ENCODE measurements at regions not wholly inside any gene's neighbourhood (a gene's known extent, or its start where the extent isn't known, plus 50 kb on each side); places are given as distances from the start of the nearest gene placed in this dataset.

DNA sequence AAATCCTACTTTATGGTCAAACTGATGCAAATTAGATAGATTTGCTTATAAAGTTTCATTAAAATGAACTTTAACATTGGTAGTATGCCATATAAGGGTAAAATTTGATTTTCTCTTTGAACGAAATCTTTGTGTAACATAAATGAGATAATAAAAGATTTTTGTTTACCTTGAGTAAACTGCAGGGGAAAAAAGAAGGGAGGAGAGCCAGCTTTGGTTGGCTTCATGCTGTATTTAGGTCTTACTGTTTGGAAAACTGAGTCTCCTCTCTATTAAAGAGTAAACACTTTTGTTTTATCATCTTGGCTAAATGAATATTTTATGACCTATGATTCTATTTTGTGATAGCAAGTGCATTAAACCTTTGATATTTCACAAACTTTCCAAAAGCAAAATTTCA is 267.6 kb downstream of the IPO8 start:
- no peak for DNase-seq

DNA sequence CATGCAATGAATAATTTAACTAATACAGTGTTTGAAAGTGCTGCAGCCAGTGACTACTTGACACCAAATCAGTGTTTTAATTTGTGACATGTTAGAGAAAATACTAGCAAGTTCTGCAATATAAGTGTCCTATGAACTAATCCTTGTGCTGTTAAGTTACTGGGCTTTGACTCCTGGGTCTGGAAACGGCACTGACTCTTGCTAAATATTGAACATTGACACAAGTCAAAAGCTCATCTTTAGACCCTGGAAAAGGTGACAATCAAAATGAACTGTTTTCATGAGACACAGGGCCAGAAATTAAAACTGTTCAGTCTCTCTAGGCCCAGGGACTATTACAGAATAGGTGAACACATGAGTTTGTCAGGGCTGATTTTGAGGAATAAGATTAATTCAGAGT is 268.1 kb downstream of the IPO8 start:
- DNase-seq, result no peak

DNA sequence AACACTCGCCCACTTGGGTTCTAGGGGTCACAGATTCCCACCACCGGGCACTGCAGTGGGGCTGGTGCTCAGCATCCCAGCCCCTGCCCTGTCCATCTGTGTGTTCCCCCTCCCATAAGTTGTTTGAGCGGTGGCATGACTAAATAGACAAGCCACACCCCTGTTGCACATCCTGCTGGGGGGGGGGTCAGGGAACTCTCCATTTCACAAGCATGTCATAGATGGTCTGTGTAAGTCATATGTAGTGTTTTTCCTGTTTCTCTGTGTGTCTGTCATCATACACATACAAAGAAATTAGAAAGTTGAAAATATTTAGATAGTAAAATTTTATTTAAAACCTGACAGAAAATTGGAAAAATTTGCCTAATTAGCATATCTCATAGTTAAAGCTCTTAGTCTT is 270.2 kb downstream of the IPO8 start:
- no peak for DNase-seq

DNA sequence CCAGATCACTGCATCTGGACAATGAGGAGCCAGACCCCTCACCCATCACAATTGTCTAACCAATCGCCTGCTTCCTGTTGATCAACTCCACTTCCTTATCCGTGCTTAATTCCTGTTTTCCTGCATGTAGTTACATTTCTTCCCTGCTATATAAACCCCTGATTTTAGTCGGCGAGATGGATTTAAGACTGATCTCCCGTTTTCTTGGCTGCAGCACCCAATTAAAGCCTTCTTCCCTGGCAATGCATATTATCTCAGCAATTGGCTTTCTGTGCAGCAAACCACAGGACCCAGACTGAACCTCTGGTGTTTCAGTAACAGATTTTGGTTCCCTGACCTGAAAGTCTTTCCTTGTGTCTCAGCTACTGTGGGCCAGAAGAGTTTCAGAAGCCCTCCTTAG is 272.3 kb downstream of the IPO8 start:
- DNase-seq, result no peak

DNA sequence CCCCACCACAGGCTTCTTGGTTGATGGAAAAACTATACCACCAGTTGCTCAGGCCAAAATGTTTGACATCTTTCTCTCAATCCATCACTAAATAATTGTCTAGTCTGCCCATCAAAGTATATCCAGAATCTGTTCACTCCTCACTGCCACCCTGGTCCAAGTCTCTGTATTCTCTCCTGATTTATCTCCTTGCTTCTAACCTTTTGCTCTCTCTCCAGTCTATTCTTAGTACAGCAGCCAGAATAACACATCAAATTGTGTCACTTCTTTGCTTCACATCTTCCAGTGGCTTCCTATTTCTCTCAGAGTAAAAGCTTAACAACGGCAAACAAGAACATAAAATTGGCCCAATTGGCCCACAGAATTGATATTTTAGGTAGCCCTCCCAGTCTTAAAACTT is 272.8 kb downstream of the IPO8 start:
- DNase-seq, result no peak

DNA sequence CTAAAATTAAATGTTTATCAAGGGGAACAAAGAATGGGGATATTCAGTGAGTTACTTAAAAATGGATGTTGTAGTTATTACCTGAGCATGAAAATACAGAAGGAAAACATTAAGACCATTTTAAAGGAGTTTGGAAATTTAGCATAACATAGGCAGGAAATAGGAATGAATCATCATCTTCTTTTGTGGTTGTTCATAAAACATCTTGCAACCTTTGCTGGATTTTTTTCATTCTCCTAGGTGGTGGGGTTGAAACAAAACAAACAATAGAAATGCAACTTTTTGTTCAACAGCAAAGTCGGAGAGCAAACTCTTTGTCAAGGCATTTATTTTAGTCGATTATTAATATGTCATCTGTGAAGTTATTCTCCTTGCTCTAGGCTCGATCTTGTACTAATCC is 275.1 kb downstream of the IPO8 start:
- no peak for DNase-seq

DNA sequence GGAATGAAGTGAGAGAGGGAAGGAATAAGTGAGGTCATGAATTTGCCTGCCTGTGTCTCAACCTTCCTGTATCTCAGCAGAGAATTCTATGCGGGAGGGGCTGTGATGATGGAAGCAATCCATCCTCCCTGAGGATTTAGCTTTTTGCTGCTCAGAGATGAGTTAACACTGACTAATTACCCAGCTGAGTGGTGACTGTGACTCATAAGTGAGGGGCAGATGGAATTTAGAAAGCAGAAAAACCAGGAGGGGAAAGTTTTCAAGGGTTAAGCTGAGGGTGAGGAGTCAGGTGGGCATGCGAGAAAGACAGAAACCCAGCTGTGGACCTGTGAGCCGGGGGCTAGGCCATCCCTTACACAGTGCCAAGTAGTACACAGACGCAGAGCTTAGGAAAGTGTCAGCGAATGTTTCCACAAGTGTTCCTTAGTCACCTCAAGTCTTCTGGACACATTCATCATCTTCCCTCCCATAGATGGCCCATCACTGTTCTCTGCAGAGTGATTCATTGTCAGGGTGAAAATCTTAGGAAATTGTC is 277.9 kb downstream of the IPO8 start:
- no peak for DNase-seq

DNA sequence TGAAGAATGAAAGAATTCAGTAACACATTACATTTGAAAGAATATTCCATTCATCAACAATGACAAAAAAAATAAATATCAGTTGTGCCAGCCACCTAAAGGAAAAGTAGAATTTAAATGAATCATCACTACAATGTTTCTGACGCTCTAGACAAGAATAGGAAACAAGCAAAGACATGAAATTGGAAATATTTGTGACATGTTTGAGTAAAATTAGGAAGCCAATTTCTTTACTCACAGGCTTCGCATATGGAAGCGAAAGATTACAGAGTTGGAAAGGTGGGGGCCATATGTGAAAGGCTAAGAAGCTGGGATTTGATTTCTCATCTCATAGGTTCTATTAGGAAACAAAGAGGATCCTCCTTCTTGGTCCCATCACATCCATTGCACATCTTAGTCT is 279.0 kb downstream of the IPO8 start:
- DNase-seq, result no peak

DNA sequence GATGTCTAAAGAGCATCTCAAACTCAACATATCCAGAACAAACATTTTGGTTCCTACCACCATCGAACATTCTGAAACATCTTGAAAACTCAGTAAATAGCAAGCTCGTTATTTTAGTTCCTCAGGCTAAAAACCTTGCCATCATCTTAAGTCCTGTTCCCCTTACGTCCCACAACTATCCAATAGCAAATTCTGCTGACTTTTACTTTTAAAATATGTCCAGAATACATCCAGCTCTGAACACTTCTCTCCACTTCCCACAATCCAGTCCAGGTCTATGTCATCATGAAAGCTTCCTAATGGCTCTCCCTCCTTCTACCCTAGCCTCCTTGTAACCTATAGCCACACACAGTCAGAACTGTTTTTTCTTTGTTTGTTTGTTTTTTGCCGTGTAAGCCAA is 279.9 kb downstream of the IPO8 start:
- DNase-seq, result no peak

DNA sequence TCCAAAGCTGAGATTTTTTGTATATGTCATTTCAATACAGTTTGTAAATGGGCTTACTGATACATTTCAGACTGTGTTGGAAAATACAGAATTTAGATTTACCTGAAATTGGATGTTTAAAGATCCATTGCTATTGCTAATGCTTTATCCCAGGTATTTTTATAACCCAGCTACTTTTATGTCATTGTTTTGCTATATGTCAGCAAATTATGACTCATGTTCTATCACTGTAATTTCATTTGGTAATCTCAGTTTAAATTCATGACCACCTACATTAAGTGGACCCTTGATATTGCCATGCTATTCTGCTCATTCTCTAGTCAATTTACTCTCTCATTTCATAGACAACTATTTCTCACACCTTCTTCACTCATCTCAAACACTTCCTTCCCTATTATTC is 281.2 kb downstream of the IPO8 start:
- no peak for DNase-seq

DNA sequence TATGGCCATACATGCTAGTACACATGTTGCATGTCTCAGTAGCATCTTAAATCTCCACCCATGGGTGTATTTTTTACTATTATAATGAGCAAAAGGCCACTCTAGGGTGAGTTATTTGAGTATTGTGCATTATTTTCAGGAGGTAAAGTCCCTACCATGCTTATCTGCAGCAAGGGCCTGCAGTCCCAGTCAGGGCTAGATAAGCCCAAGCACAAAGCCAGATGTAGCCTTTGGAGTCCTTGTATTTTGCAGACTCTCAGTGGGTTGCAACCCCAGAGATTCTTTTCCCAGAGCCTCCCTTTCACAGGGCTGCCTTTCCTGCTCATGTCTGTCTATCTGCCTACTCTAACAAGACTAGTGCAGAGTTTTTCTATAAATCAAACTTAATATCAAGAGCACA is 295.3 kb downstream of the IPO8 start:
- DNase-seq, result no peak

DNA sequence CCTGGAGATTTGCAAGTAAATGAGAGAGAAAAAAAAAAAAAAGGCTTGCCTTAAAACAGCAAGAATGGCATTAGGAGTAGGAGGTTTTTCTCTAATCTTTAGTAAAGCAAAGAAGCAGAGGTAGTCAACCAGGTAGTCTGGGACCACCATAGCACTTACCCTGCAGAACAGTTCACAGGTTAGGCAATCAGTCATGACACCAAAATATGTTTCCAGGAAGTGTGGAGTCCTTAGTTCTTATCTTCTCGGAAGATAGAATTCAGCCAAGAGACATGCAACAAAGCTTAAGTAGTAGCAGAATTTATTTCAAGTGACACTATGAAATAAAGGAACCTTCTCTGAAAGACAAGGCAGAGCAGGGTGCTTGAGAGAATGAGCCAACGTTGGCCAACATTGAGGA is 295.8 kb downstream of the IPO8 start:
- no peak for DNase-seq

DNA sequence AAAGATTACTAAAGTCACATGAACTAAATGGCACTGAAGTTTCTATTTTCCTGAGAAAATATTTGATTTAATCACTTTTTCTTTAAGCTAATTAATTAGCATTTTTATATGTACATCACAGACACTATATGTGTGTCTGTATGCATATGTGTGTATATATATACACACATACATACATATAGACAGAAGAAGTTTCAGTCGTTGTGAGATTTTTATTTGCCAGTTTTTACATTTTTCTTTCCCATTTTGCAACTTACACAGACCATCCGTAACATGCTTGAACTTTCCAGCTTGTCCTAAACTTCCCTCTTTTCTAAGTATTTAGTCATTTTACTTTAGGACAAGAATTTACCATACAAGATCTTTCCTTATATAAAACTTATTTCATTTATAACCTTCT is 299.1 kb downstream of the IPO8 start:
- DNase-seq, result no peak

DNA sequence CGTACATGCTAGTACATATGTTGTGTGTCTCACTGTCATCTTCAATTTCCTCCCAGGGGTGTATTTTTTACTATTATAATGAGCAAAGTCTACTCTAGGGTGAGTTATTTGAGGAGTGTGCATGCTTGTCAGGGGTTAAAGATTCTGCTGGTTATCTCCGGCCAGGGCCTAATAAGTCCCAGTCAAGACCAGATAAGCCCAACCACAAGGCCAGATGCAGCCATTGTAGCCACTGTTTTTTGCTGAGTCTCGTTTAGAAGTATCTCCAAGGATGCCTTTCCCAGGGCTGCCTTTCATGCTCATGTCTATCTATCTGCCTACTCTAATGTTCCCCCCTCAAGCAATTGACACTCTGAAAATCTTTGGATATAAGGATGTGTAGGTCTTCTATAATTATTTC is 300.5 kb downstream of the IPO8 start:
- DNase-seq, result peak; percentile 1

DNA sequence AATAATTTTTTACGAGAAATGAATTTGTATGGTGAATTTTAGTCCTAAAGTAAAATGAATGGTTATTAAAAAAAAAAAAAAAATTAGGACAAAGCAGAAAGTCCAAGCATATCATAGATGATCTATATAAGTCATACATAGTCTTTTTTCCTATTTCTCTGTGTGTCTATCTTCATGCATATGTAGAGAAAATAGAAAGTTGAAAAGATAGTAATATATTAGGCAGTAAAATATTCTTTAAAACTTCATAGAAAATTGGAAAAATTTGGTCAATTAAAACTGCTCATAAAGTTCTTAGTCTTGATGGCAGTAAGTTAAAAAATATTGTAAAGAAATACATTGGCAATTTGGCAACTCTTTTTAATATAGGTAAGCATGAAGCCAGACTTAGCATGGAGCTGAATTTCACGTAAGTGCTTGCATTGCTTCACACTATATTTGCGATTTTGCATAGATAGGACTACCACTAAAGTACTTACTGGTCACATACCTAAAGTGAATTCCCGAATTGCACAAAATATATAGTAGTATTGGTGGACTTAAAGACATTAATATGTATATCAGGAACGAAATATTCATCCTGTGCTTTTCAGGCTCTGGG is 303.8 kb downstream of the IPO8 start:
- DNase-seq, result no peak

DNA sequence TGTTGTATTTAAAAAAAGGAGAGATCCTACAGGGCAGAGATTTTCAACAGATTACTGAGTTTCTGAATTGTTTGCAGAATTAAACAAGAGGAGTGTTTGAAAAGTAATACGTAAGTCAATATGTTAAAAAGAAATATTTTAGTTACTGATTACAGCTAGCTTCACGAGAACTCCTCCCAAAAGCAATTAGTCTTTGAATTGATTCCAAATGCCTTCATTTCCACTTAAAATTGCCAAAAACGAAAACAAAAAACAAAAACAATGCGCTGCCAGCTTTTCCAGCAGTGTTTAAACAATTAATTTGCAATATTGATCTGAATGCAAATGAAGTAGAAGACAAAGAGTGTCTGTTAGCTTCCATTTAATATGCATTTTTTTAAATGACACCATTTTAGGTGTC is 310.0 kb downstream of the IPO8 start:
- no peak for DNase-seq

DNA sequence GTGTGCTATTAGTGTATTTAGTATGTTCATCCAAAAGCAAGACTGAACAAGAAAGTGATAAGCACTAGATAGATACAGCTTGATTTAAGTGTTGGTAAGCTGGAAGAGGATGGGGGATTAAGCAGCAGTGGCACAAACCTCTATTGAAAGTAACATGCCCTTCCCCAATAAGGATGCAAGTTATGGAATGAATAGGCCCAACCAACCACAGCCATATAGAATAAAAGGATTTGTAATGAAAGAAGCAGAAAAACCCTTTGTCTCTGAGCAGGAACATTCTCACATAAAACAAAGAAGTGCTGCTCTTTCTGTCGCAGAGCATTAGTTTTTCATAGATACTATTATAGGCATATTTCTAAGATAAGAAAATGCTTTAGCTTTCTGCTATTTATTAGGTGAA is 310.7 kb downstream of the IPO8 start:
- DNase-seq, result no peak

DNA sequence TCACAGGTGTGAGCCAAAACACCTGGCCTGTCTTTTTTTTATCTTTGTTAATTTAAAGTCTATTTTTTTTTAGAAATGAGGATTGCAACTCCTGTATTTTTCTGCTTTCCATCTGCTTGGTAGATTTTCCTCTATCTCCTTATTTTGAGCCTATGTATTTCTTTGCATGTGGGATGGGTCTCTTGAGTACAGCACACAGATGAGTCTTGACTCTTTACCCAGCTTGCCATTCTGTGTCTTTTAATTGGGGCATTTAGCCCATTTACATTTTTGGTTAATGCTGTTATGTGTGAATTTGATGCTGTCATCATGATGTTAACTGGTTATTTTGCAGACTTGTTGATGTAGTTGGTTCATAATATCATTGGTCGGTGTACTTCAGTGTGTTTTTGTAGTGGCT is 317.4 kb downstream of the IPO8 start:
- no peak for DNase-seq

DNA sequence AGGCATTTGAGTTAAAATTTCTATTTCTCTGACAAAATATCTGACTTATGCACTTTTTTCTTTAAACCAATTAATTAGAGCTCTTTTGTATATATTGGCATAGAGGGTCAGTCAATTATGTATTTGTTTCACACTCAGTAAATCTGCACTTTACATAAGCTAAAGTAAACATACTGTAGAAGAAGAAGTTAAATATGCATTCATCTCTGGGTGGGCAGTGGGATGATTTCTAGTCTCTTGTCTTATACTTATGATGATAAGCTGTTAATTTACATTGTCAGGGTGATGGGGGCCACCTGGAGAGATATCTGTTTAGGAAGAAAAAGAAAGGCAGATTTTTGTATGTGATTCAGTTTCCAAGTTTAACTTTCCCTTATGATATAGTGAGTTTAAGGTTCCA is 330.8 kb downstream of the IPO8 start:
- DNase-seq, result no peak

DNA sequence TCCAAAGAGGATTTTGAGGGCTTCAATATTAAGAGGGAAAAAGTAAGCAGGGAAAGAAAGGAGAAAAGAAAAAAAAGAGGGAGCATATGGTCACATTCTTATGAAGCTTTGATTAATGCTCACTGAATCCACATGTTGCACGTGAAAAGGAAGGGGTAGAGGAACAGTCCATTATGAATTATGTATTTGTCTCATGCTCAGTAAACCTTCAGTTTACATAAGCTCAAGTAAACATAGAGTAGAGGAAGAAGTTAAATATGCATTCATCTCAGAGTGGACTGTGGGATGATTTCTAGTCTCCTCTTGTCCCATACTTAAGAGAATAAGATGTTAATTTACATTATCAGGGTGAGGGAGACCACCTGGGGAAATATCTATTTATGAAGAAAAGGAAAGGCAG is 334.5 kb downstream of the IPO8 start:
- DNase-seq, result no peak

DNA sequence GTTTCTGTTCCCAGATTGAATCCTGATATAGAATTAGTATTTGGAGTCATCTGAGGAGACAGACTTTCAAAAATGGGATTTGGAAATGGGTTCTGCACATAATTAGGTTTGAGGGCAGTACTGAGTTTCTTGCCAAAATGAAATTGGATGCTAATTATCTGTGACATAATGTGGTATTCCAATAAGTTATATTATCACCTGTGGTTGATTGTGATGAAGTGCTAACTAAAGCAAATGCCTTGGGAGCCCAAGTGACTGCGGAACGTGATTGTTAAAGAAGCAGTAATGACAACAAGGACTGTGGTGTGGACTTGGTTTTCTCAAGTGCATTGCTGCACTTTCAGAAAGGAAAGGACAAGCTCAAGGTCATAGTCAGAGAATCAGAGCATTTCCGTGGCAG is 337.0 kb downstream of the IPO8 start:
- DNase-seq, result no peak

DNA sequence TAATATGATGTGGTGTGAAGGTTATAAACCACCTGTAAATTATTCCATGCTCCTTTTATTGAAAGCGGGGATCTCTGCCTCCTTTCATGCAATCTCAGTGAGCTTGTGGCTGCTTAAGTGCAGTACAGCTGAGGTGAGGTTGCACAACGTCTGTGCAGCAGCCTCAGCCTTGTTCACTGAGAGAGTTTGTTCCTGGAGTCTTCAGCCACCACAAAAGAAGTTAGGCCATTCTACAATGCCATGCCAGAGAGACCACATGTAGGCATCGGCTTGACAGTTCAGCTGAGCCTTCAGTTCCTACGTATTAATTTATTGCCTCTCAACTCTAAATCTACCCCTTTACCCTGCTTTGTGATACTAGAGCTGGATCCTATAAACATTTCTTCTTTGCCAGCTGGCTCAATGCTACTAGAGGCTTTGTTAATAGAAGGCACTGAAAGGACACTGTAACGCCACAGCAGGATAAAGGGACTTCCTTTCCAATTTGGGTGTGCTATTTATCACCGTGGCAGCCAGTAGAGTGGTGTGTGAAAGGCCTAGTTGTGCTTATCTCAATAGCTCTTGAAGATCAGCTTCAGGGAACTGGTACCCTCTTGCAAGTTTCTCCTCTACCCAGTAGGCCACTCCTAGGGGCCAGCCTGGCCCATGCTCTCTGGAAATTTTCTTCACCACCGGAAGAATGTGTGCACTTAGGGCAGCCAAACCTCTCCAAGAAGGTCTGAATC is 337.7 kb downstream of the IPO8 start:
- DNase-seq, result no peak

DNA sequence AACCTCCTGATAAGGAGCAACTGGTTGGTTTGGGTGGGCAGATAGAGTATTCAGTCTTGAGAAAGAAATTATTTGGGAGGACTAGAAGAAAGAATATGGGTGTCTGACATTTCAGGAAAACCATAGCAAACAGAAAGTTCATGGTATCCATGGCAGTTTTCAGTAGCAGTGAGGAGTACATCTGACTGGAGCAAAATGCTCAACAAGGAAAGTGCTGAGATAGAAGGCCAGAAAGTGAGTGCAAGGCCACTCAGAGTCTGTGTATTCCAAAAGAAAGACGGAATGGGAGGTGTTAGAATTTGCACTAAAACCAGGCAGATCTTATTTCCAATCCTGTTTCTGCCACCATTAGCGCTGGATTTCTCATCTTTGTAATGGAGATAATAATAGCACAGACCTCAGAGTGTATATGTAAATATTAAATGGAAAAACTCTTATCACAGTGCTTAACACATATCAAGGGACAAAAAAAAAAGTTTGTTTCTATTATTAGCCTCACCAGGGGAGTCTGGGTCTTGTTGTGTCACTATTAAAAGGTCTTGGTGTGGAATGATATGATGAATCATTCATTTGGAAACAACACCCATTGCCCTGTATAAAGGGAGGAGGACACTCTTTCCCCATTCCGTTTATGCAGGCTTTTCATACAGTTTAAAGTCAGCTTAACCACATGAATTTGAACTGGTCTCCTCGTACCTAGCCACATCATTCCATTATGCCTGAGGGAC is 349.8 kb downstream of the IPO8 start:
- DNase-seq, result no peak

DNA sequence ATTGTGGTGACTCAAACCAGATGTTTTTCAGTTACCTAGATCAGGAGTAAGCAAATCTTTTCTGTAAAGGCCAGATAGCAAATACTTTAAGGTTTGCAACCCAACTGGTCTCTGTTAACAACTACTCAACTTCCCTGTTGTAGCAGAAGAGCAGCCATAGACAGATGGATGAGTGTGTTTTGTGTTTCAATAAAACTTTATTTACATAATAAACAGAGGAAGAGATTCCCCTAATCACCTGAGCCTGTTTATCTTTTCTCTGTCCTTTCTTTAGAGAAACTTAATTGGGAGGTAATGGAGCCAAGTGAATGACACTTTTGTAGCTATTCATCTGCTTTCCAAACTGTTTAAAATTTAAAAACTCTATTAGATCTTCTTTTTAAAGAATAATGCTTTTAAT is 365.1 kb downstream of the IPO8 start:
- no peak for DNase-seq
